GM21717 (cell line): ENCODE measurements at regions not wholly inside any gene's neighbourhood (a gene's known extent, or its start where the extent isn't known, plus 50 kb on each side); places are given as distances from the start of the nearest gene placed in this dataset.

Experiments
- ATAC-seq: cut with Tn5 transposase; IDR thresholded peaks from one replicate; pipeline ENCODE4 v1.9.1; 2021; ENCODE audit warnings: mild to moderate bottlenecking, moderate library complexity; ENCODE audit not compliant: unreplicated experiment

DNA sequence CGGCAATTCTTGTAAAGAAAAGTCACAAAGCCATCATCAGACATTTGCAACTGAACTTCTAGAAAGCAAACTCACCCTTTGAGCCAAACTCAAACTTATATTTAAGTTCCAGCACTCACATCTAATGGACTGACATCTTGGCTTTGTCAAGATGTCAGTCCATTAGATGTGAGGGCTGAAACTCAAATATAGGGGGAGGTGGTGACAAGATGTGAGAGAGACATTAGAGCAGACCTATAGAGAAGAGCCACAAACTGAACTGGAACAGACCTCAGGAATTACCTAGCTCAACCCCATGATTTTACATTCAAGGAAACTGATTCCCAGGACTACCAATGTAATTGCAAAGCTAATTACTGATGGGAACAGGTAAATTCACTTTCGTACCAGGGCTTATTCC, 543.8 kb downstream of the TNS1 start:
- no peak for ATAC-seq

DNA sequence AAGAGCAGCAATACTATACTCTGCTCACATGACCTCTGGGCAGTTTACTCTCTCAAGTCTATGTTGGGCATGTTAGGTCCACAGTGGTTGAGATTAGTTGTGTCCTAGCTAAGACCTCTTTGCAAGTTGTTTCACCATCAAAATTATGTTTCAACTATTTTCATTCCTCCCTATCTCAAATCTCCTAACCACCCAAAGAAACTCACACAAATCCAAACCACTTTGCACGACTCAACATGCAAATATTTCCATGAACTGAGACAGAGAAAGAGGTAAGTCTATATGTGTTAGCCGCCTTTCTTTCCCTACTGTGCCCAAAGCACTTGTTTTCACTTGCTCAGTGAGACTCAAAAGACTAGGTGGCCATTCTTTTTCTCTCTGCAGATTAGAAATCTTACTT, 546.8 kb downstream of the TNS1 start:
- no peak for ATAC-seq

DNA sequence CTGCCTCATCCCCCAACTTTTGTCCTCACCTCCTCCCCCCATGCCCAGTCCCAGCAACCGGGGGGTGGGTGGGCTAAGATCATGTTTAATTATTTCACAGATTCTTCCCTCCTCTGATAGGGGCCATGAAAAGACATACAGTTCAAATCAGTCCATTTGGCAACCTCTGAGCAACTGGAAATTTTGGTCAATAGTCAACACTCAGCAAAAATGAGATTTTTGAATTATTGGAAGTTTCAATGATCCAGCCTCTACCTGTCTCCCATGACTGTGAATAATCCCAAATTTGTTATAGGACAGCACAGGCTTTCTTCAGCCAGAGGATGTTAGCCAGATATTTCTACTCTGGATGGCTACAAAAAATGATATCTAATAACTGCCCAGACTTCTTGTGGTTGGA, 549.9 kb downstream of the TNS1 start:
- ATAC-seq, result no peak

DNA sequence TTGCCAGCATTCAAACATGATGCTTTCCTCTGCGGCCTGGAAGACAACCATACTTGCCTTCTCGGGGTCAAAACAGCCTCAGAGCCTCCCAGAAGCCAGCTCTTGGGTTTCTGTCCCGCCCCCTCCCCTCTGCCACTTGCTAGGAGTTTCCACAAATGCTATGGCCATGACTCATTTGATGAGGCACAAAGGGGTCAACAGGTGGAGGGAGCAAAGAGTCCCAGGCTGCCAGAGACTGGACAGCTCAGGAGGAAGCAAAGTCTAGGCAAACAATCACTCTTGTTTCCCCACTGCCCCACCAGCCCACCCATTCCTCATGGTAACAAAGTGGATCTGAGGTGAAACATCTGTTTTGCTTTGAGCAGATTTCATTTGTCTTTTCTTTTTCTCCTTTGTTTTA, 551.1 kb downstream of the TNS1 start:
- ATAC-seq, result no peak

DNA sequence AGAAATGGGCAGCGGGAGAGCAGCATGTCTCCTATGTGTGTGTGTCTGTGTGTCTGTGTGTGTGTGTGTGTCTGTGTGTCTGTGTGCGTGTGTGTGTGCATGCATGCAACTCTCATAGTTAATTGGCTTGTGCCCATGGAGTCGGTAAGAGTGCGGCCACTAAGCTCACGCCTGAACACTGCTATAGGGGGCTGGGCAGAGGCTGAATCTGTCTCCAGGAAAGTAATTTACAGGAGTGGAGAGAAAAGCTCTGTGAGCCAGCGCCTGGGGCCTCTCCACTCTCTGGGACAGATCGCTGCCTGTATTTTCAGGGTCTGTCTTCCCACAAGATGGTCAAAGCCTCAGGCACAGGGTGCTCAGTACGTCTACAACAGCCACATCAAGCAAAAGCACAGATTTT, 553.4 kb downstream of the TNS1 start:
- ATAC-seq, result no peak

DNA sequence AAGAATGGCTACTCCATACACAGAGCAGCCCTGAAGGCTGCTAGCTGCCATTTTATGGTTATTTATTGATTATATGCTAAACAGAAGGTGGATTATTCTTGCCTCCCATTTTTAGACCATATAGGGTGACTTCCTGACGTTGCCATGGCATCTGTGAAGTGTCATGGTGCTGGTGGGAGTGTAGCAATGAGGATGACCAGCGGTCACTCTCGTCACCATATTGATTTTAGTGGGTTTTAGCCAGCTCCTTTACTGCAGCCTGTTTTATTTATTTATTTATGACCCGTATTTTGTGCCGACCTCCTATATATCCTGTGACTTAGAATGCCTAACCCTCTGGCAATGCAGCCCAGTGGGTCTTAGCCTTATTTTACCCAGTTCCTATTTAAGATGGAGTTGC, 553.9 kb downstream of the TNS1 start:
- ATAC-seq, result no peak

DNA sequence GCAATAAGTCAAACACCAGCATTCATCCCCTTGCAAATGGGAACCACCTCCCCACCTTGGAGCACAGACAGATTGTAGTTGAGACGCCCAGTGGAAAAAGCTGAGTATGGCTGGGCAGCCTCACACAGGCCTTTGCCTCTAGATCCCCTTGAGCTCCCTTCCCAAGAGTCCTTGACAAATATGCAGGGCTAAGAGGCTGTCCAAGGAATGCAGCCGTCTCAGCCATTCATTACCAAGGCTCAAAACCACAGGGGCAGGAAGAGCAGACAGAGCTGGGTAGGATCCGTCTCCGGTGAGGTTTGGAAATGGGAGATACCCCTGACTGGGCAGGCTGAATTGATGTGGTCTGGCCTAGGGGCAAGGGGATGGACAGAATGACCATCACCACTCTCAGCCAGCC, 557.1 kb downstream of the TNS1 start:
- no peak for ATAC-seq

DNA sequence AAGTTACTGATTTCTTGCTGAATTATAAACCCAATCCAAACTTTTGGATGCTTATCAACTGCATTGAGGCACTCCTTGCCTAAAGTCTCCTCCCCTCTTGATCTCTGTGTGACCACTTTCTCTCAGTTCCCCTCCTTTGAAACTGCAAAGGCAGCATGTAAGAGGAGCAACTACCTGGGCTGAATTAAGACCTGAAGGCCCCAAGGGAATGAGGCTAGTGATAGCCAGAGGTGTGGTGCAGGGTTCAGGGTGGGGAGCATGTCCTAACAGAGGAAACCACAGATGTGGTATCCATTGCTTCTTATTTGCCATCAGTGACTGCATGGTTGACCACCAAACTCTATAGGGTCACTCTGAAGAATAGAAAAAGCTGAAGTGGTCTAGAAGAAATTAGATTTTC, 557.9 kb downstream of the TNS1 start:
- no peak for ATAC-seq

DNA sequence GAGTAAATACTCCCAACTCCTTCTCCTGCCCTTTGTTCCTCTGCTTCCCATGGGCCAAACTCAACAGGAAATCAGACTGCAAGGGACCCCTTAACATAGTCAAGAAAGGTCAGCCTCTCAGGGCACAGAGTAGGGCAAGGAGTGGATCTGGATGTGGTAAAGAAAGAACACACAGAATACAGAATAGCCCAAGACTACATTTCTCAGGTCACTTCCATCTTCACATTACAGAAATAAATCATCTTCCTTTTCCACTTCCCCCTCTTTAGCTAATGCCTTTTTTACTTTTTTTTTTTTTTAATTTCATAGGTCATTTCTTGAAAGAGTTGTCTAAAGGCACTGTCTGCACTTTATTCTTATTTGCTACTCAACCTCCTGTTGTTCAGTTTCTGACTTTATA, 558.3 kb downstream of the TNS1 start:
- ATAC-seq, result no peak

DNA sequence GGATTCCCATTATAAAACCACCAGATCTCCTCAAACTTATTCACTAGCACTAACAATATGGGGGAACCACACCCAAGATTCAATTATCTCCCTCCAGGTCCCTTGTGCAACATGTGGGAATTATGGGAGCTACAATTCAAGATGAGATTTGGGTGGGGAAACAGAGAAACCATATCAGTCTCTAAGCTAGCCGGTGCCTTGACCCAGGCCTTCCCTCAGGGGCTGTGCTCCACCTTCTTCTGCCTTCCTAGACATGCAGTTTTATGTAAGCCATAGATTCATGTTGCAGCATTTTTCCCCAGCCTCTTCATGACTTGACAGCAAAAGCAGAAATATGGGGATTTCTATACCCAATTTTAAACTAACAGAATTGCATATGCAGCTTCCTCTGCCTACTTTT, 559.2 kb downstream of the TNS1 start:
- no peak for ATAC-seq

DNA sequence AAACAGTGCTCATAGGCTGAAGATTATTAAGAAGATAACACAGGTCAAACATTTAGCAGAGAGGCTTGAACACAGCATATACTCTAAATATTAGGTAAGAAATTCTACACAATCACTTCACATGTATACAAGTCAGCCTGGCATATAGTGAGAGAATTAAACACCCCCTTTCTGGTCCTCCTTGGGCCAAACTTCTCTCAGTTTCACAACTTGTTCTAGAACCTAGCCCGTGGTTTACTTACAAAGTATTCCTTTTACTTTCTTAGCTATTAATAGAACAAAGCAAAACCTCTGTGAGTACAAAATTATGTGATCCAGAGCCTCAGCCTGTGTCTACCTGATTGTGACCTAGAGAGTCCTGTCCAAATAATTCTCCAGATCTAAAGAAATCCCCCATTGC, 562.8 kb downstream of the TNS1 start:
- peak; percentile 90 for ATAC-seq

DNA sequence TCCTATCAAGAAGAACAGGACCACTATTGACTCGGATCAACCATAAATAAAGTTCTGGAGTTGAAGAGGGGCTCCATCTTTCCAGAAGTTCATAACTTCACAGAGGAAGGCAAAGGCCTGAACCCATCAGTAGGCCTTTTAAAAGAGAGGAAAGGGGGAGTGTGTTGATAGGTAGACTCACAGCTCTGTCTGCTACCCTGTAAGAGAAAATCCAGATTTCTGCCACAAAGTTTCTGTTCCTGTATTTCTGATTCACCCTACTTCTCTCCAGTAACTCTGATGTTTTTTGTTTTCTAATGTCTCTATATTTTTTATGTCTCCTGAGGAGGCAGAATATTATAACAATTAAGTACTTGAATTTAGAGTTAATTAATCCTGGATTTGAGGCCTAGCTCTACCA, 564.0 kb downstream of the TNS1 start:
- peak; percentile 51 for ATAC-seq

DNA sequence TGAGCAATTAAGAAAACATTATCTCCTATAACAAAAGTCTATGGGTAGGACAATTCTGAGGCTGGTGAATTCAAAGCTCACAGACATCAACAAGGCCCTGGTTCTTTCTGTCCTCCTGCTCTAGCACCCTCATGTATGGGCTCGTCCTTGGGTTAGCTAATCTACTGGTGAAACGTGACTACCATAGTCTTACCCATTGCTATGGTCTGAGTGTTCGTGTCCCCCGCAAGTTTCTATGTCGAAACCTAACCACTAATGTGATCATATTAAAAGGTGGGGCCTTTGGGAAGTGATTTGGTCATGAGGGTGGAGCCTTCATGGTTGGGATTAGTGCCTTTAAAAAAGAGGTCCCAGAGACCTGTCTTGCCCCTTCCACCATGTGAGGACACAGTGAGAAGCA, 564.7 kb downstream of the TNS1 start:
- ATAC-seq, result no peak

DNA sequence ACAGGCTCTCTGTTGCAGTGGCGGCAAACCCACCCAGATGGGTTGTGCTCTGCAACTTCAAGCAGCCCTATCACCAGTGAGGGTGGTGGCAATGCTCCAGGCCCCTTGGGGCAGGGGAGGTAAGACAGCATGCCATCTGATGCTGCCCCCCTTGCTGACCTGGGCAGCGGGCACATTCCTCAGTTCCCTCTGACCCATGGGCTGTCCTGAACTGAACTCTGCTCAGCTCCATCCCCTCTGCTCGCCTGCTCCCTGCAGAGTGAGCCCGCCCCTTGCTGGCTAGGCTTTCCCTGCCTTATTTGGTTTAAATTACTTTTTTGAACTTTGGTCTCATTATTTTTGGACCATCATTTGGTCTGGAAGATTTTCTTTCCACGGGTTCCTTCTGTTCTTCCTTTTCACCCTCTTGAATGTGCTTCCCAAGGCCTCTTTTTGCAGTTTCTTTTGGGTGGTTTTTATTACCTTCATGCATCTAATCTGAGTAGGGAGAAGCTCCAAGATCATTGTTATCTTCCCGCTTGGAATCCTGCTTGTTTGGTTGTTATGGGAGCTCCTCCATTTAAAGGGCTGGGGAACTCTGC, 565.4 kb downstream of the TNS1 start:
- ATAC-seq, result no peak

DNA sequence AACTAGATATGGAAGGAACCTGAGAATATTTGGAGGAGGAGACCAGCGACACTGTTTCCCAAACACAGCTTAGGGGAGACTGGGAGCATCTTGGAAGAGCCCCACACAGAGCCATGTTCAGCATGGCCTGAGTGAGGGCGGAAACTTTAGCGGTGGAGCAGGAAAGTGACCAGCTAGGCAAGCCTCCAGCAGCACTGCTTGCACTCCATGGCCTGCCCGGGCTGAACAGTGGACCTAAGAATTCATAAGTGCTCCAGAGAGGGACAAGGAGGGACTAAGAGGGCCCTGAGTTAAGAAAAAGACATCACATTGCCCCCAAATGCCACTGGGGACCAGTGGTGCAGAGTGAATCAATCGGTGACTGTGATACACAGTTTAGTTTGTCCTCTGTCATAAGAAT, 566.4 kb downstream of the TNS1 start:
- ATAC-seq, result no peak

DNA sequence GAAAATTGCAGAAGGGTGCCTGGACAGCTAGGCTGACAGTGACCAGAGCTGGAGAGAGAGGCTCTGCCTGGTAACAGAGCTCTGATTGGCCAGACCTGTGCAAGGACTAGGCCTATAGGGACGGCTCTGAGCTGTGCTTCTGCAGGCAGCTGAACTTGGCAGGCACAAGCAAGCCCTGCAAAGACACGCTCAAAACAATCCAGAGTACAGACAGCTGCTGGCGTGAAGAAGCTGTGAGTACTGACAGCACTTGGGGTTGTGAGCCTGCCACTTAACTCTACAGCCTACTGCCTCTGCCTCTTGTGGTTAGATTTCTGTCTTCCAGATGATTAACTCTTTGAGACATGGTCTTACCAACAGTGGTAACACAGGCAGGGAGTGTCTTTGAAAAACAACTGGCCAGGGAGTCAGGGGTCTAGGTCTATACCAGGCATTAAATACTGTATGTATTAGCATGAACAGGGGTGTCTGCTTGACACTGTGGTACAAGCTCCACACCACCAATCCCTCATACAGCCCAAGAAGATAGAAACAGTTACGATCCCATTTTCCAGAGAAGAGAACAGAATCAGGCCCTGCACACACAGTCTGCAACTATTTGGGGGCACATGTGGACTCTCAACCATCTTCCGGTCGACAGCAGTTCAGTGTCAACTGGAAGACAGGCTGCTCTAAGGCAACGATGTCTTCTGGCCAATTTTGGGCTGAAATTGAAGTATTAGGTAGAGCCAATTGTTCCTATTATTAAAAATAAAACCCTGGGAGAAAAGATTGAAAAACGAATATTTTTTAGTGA, 568.4 kb downstream of the TNS1 start:
- peak; percentile 96 for ATAC-seq

DNA sequence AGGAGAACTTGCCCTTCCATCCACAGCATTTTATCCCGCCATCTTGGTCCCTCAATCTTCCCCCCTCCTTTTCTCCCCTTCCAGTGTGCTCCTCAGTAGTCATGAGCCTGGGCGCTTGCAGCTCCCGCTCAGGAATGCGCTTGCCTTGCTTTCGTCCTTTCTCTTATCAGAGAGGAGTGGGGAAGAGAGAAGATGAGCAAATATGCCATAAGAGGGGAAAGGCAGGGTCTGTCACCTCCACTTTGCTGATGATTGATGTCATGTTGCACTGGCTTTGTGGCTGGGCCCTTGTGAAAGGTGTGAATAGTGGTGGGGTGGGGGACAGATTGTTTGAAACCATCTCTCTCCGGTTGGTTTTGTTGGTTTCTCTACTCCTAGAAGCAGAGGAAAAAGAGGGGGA, 569.3 kb downstream of the TNS1 start:
- ATAC-seq, result no peak

DNA sequence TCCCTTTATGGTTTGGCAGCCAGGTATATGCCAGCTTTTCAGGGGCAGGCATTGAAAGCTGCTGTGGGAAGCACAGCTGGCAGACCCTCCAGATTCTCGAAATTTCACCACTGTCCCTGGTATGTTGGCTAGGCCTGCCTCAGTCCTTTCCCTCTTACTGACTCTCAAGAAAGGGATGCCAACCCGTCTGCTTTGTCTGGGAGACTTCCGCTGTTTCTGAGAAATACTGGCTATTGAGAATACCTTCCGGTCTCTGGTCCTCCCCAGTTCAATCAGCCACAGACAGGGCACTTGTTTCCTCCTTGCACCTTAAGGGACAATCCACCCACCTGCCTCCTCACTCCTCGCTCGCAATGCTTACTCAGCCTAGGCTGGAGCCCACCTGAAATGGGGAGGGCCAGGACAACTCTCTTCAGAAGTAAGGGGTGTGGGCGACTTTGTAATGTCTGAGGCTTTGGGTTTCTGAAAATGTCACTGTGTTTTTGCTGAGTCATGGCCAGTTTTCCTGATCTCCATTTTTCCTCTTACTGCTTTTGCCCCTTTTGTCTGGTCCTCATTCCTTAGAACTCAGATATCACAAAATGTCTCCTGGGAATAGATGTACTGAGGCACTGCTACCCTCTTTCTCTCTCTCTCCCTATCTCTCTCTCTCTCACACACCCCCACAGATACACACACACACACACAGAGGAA, 571.1 kb downstream of the TNS1 start:
- no peak for ATAC-seq

DNA sequence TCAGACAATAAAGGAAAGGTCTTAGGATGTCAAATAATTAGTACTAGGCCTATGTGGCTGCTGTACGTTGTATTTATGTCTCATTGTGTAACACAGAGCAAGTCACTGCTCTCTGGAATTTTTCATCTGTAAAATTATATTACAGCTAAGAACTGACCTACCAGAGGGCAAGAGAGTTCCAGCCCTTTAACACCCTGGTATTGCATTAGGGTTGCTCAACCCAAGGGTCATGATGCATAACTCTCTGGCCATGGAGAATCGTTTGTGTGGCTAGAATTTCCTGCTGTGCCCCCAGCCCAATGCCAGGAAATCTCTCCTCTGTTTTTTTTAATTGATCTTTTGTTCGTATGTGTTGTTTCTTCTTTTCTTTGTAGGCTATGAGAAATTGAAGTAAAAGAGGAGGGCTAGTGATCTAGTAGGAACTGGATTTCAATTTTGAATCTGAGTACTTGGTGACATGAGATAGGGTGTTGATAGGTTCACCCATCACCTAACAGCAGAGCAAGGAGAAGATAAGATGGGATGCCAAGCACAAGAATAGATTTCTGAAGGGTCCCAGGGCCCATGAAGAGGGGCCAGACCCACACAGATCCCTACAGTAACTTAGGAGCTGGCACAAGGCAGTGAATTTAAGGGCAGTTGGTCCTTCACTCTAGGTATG, 571.2 kb upstream of the TNP1 start:
- no peak for ATAC-seq

DNA sequence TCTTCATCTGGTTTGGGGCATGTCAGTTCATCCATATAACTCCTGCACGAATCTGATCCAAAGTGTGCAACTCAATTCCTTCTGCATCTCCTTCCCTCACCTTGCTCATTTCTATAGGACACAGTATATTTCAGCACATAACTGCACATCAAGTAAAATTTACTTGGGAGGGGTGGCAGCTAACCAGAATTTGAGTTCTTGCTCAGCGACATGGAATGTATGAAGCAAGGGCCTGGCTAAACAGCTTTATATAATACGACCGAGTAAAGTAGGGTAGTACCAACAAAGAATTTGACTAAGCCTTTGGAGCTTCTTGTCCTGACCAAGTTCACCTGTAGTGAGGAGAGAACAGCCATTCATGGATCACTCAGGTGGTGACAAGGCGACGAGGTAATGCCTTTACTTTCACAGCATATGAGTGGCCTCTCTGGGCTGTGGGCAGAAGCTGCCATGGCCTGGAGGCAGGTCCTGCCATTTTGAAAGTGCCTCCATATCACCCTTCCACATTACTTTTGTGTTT, 570.2 kb upstream of the TNP1 start:
- no peak for ATAC-seq

DNA sequence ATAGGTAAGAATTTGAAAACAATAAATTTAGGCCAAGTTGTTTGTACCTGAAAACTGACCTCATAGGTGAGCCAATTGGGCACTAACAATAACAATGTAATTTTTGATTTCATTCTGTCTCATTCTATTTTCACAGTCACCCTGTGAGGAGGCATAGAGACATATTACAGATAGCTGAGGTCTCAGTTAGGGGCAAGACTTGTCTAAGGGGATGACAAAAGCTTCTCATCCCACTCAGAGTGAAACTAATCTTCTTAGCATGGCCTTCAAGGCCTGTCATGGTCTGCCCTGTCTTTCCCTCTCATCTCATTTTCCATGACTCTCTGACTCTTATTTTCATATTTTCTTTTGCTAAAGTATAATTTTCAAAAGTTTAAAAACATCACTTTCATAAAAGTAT, 562.0 kb upstream of the TNP1 start:
- peak; percentile 59 for ATAC-seq

DNA sequence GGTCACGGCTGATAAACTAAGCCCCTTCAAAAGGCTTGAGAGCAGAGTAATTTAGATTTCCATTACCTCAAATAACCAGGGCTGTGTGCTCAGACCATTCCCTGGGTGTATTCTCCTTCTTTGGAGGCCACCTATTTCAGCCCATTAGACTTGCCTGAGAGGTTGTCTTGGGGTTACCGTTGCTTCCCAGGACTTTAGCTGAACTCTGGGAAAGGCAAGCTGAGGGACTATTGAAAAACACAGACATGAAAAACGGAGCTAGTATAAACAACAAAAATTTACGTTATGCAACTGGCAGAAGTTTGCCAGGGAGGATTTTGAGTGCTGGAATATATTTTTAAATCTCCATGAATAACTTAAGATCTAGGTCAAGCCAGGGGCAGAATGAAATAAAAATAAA, 561.0 kb upstream of the TNP1 start:
- no peak for ATAC-seq
